Inflammatory macrophage treated with lipopolysaccharide for 4 hours (primary cell): ENCODE measurements at regions not wholly inside any gene's neighbourhood (a gene's known extent, or its start where the extent isn't known, plus 50 kb on each side); places are given as distances from the start of the nearest gene placed in this dataset.
"Not testable (repeated sequence)": the region's sequence is repeated elsewhere in the genome, so short reads cannot be mapped to it uniquely, and the experiment has no call there.

Experiments
- DNase-seq: peaks from one replicate; pipeline ENCODE4 v3.0.0-alpha.2; 2020

- DNase-seq: not testable (repeated sequence)
Observed at GRCh38 chr12:8282181-8282580, 54.8 kb upstream of the FAM90A1 start.

- not testable (repeated sequence) for DNase-seq
Observed at GRCh38 chr12:8285681-8286080, 58.3 kb upstream of the FAM90A1 start.

GRCh38 chr12:8291764-8292163 lies 64.3 kb upstream of the FAM90A1 start:
- DNase-seq: not testable (repeated sequence)

DNA sequence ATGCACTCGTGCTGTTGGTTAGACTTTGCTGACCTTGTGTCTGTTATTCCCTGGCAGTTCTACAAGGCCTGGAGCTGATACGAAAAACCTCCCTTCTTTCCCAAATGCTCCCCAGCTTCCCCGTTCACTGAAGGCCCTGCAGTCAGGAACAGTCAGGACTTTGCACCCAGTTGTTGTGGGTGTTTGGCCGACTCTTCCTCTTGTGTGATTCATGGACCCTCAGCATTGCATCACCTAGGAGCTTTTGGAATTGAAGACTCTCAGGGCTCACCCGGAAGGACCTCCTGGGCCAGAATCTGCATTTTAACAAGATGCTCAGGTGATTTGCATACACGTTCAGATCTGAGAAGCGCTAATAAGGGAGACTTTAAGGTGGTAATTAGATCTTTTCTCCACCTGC lies 67.2 kb upstream of the FAM90A1 start:
- peak; percentile 41 for DNase-seq

DNA sequence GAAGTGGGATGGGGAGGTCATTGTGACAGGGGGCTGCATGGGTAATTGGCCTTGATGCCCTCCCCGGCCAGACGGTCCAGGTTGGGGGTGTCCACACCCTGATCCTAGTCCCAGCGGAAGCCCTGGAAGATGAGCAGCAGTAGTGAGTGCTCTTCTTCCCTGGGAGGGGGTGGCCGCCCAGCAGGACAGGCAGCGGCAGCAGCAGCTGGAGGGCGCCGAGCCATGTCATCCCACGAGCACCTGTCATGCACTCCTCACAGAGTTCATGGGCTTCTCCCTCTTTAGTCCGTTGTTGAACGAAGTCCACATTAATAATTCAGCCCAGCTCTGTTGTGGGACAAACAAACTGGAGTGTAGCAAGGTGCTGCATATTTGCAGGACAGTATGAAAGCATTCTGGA lies 81.2 kb upstream of the FAM90A1 start:
- not testable (repeated sequence) for DNase-seq

DNA sequence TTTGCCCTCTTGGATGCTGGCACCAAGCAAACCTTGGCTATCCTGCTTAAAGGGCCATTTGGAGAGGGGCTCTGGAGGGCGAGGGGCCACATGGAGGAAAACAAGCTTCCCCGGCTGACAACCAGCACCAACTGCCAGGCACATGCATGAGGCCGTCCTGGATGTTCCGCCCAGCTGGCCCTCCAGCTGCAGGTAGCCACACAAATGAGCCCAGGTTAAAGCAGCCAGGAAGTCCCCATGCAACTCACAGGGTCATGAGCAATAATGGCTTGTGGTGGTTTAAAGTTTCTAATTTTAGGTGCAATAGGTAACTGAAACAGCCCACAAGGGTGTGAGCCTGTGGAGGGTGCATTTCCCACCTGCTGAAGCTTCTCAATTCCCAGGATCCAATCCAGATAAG lies 88.6 kb upstream of the FAM90A1 start:
- DNase-seq: not testable (repeated sequence)

DNA sequence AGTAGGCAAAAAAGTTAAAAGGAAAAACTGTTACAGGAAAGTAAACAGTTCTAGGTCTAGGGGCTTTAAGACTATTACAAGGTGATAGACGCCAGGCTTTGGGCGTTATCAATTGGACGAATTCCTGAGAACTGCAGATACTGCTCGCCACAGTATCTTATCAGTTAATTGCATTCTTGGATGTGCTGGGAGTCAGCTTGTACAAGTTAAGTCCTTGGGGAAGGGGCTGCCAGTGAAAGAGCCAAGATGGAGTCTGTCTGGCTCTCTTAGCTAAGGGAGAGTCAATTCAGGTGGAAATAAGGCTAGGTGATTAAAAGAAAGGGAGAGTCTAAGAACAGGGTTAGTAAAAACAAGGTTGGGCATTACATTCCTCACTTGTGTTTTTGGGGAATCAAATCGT lies 90.3 kb upstream of the FAM90A1 start:
- DNase-seq: not testable (repeated sequence)

DNA sequence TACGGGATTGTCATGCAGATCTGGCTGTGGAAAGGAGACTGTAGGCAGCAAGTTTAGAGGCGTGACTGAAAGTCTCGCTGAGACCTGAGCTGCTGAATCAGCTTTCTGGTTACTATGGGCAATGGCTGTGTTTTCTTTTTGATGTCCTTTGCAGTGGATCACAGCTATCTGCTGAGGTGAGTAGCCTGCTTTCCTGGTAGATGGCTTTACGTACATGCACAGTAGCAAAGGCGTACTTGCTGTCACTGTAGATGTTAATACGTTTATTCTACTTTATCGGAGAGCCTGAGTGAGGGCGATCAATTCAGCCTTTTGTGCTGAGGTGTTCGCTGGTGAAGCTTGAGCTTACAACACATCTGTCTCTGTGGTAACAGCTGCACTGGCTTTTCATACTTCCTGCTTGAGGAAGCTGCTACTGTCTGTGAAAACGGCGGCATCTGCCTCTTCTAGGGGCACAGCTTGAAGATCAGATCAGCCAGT lies 92.9 kb upstream of the FAM90A1 start:
- DNase-seq: peak; percentile 19

DNA sequence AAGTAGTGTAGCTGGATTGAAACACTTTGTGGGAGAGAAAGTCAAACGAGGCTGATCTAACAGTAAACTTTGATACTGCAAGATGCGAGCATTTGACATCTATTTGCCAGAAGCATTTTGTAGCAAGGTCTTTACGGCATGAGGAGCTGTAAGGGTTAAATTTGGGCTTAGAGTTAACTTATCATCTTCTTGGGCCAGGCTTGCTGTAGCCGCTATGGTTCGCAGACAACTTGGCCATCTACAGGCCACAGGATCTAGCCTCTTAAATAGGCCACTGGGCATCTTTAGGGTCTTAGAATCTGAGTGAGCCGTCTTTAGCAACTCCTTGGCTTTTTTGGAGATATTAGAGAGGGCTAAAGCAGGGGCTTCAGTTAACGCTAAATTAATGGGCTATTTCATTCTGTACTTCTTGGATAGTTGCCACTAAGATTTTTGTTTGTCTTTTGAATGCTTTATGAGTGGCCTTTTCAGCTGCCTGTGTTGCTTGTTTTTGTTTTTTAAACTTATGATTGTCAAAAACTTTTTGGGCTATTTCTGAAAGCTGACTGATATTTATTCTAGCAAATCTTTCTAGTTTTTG lies 93.5 kb upstream of the FAM90A1 start:
- DNase-seq: not testable (repeated sequence)

- DNase-seq: not testable (repeated sequence)
Observed at GRCh38 chr12:8325145-8325839, 97.9 kb upstream of the FAM90A1 start.

GRCh38 chr12:8328835-8329234 lies 101.4 kb upstream of the FAM90A1 start:
- DNase-seq: peak; percentile 41

DNA sequence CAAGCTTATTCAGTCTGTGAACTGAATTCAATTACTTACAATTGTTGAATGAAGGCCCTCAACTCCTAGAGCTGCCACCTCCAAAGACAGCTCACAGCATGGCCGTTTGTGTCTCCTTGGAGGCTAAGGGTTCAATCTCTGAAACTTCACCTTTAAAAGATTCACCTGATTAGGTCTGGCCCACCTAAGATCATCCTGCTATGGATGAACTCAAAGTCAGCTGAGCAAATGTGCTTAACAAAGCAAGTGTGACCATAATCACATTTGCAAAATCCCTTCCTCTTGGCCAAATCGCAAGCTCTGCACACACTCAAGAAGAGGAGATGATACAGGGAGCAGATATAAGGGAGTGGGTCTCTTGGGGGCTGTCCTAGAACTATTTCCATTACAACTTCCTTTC lies 105.0 kb upstream of the FAM90A1 start:
- DNase-seq: not testable (repeated sequence)

DNA sequence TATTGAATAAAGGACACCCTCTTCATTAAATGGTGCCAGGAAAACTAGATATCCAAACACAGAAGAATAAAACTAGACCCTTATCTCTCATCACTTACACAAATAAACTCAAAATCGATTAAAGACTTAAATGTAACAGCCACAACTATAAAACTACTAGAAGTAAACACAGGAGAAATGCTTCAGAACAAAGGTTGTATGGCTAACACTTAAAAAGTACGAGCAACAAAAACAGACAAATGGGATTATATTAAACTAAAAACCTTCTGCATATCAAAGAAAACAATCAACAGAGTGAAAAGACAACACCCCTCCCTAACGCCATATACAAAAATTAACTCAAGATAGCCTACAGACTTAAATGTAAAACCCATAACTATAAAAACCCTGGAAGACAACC lies 104.7 kb upstream of the CLEC6A start:
- DNase-seq: not testable (repeated sequence)

- not testable (repeated sequence) for DNase-seq
Observed at GRCh38 chr12:8354741-8355140, 101.0 kb upstream of the CLEC6A start.

DNA sequence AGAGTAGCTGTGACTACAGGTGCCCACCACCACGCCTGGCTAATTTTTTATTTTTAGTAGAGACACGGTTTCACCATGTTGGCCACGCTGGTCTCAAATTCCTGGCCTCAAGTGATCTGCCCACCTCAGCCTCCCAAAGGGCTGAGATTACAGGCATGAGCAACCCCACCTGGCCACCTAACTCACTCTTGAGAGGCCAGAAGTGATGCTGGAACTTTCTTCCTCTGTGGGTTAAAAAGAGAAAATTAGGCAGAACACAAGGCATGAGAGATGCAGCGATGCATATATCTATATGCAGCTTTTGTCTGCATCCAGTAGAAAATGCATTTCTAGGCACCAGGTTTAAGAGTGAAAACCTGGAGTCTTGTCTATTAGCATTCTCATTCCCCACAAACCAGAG lies 100.2 kb upstream of the CLEC6A start:
- not testable (repeated sequence) for DNase-seq

DNA sequence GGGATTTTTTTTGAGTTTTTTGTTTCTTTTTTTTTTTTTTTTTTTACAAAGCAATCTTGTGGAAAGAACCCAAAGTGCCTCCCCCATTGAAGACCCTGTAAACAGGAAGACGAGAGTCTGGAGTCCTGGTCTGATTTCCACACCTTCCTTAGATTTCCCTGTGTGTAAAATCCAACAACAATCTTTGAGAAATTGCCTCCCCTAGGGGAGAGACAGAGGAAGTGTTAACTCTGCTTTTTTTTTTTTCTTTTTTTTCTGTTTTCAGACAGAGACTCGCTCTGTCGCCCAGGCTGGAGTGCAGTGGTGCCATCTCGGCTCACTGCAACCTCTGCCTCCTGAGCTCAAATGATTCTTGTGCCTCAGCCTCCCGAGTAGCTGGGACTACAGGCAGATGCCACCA lies 82.0 kb upstream of the CLEC6A start:
- DNase-seq: peak; percentile 28

DNA sequence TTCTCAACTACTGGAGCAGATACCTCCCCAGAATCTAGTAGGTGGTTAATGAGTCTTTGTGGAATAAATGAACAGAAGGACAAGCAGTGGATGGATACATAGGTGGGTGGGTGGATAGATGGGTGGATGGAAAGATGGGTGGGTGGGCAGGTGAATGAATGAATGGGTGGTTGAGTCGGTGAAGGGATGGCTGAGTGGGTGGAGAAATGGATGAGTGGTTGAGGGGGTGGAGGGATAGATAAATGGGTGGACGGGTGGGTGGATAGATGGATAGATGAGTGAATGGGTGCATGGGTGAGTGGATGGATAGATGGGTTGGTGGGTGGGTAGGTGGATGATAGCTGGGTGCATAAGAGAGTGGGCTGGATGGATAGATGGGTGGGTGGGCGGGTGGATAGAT lies 80.6 kb upstream of the CLEC6A start:
- not testable (repeated sequence) for DNase-seq

GRCh38 chr12:8377756-8378155 lies 78.0 kb upstream of the CLEC6A start:
- not testable (repeated sequence) for DNase-seq

DNA sequence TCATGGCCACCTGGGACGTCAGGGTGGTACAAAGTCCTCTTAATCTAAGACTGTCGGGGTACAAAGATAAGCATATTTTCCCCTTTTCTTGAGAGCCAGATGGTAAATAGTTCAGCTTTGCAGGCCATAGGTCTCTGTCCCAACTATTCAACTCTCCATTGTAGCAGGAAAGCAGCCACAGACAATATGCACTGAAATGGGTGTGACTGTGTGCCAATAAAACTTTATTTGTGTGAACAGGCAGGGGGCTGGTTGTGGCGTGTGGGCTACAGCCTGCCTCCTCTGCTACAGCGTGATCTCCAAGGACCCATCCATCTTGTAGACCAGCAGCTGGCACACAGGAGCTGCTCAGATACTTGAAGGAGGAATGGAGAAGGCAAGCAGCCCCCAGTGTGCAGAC lies 73.2 kb upstream of the CLEC6A start:
- DNase-seq: not testable (repeated sequence)

DNA sequence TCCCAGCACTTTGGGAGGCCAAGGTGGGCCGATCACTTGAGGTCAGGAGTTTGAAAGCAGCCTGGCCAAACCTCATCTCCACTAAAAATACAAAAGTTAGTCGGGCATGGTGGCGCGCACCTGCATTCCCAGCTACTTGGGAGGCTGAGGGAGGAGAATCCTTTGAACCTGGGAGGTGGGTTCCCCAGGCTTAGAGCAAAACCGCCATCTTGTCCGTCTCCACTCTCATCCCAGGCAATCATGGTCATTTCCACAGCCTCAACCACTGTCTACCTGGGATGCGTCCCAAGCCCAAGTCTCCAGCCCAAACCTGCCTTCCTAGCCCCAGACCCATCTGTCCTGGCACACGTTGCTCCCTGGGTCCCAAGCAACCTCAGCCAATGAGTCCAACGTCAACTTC lies 71.1 kb upstream of the CLEC6A start:
- DNase-seq: not testable (repeated sequence)

- DNase-seq: not testable (repeated sequence)
Observed at GRCh38 chr12:8385431-8385830, 70.3 kb upstream of the CLEC6A start.

DNA sequence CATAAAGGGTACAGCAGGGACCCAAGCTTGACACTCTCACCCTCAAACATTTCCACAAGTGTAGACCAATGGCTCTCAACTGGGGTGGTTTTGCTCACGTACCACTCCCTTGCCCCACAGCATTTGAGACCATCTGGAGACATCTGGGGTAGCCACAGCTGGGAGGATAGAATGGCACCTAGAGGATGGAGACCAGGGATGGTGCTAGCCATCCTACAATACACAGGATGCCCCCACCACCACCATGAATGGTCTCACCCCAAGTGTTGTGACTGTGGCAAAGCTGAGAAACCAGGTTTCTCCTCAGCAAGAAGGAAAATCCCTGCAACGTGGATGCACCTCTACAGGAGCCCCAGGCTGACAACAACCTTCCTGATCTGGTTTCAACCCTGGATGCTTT lies 69.1 kb upstream of the CLEC6A start:
- not testable (repeated sequence) for DNase-seq

DNA sequence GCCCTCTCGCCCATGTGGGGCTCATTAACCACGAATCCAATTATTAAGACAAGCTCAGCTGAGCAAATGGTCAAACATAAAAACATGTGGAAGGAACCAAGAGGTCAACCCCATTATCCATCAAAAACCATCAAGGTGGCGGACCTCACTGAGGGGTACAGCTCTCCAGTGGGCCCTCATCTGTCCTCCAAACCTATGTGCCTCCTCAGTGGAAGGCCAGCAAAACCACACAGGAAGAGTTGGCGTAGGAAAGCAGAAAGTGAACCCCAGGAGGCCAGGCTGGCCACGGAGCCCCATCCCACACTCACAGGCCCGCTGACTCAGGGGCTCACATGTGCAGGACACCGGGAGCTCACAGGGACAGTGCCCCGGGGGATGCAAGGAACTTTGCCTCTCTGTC lies 66.5 kb upstream of the CLEC6A start:
- DNase-seq: not testable (repeated sequence)

DNA sequence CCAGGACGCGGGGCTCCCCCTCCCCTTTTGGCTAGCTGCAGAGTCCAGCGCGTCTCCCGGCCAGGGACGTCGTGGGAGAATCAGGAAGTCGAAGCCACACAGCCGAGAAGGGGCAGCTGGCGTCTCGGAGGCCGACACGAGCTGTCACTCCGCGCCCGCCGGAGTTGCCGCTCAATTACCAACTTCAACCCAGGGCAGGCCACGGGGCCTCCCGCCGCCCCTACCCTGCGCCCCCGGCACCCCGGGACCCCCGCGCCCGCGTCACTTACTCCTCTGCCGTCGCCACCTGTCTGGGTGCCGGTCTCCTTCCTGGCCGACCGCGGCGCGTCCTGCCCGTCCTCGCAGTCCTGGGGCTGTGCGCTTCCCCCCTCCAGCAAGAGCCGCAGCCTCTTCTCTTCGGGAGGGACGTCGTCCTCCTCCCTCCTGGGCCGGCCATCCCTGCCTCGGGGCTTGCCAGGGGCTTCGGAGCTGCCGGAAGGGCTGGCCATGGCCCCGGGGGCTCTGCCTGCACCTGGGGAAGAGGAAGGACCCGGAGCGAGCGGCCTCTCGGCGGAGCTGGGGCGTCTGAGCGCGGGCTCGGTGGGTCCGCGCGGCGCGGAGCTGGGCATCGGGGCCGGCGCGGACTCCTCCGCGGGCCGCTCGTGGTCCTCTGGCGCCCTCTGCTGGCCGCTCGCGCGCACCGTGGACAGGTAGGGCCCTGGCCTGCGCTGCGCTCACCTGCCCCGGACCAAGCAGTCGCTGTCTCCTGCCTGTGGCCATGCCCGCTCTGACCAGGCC lies 65.6 kb upstream of the CLEC6A start:
- peak; percentile 51 for DNase-seq
